Colonic mucosa (tissue), 4 donors: ENCODE measurements at regions not wholly inside any gene's neighbourhood (a gene's known extent, or its start where the extent isn't known, plus 50 kb on each side); places are given as distances from the start of the nearest gene placed in this dataset.

ENCODE experiments used
- DNase-seq: peaks from one replicate; pipeline ENCODE4 v3.0.0-alpha.2; 2020
- H3K27ac ChIP-seq: fragments of 200-600 bp; one replicate; pipeline ENCODE4 v1.8.0; 2021
- H3K27me3 ChIP-seq: fragments of 200-600 bp; one replicate; pipeline ENCODE4 v1.8.0; 2021
- H3K36me3 ChIP-seq: fragments of 200-600 bp; one replicate; pipeline ENCODE4 v1.8.0; 2021
- H3K4me1 ChIP-seq: fragments of 200-600 bp; one replicate; pipeline ENCODE4 v1.8.0; 2021; ENCODE audit warnings: mild to moderate bottlenecking
- H3K4me3 ChIP-seq: fragments of 200-600 bp; one replicate; pipeline ENCODE4 v1.8.0; 2021
- H3K9ac ChIP-seq, 2 donors: one replicate each; pipeline ENCODE4 v1.7.0; 2013; ENCODE audit warnings: control low read depth in 2 of 2, low read depth in 2 of 2, low read length in 2 of 2
- H3K9me3 ChIP-seq: fragments of 200-600 bp; one replicate; pipeline ENCODE4 v1.8.0; 2021
- CTCF ChIP-seq: fragments of 200-600 bp; IDR thresholded peaks from one replicate; pipeline ENCODE4 v1.8.0; 2022; ENCODE audit warnings: antibody characterized with exemption, mild to moderate bottlenecking
- intact Hi-C: fragments of 100-400 bp; cut with DNase I; formaldehyde crosslinking; loops from one replicate; pipeline ENCODE4 v1.14.1; 2022
- donor health status: healthy.
- donor health status: DM: no; HTN: no; CAD: no.
- donor health status: DM: no; HTN: no; CAD: no.

GRCh38 chr18:73514449-73514848 is 633.2 kb downstream of the FBXO15 start:
- no peak overlapping the region for H3K9ac ChIP-seq
- H3K4me3 ChIP-seq = no peak overlapping the region
- H3K27ac ChIP-seq = no peak overlapping the region
- no peaks in the 10 kb centered on the region for H3K4me1 ChIP-seq
- TF ChIP-seq CTCF = no peak
- H3K27me3 ChIP-seq = no peaks in the 10 kb centered on the region
- intact Hi-C loops = no loop called here
- H3K9me3 ChIP-seq = no peaks in the 10 kb centered on the region
- DNase-seq = no peak
- no peaks in the 10 kb centered on the region for H3K36me3 ChIP-seq

GRCh38 chr18:73511771-73512503 is 635.7 kb downstream of the FBXO15 start:
- no peak for DNase-seq
- no peak overlapping the region for H3K4me3 ChIP-seq

GRCh38 chr18:73509460-73509859 is 638.2 kb downstream of the FBXO15 start:
- intact Hi-C loops = no loop called here
- no peak for DNase-seq

More at GRCh38 chr18:73511771-73512503, 635.7 kb downstream of the FBXO15 start:
- H3K36me3 ChIP-seq = no peaks in the 10 kb centered on the region
- no peak overlapping the region for H3K9ac ChIP-seq
- intact Hi-C loops = no loop called here
- no peak for TF ChIP-seq CTCF
- H3K9me3 ChIP-seq = no peaks in the 10 kb centered on the region
- H3K27ac ChIP-seq = no peak overlapping the region
- no peaks in the 10 kb centered on the region for H3K27me3 ChIP-seq
- H3K4me1 ChIP-seq = no peaks in the 10 kb centered on the region

GRCh38 chr18:73503326-73503725 is 635.5 kb upstream of the NETO1 start:
- no peaks in the 10 kb centered on the region for H3K9me3 ChIP-seq
- no peak for TF ChIP-seq CTCF
- H3K4me3 ChIP-seq = no peak overlapping the region
- H3K4me1 ChIP-seq = no peaks in the 10 kb centered on the region
- intact Hi-C loops = no loop called here
- H3K27ac ChIP-seq = no peak overlapping the region
- no peak for DNase-seq
- no peaks in the 10 kb centered on the region for H3K36me3 ChIP-seq
- H3K9ac ChIP-seq = no peak overlapping the region
- H3K27me3 ChIP-seq = no peaks in the 10 kb centered on the region

More at GRCh38 chr18:73509460-73509859, 638.2 kb downstream of the FBXO15 start:
- Histone ChIP-seq H3K9me3 (no peaks in the 10 kb centered on the region), H3K27me3 (no peaks in the 10 kb centered on the region), H3K27ac (no peak overlapping the region), H3K36me3 (no peaks in the 10 kb centered on the region), H3K9ac (no peak overlapping the region), H3K4me1 (no peaks in the 10 kb centered on the region), H3K4me3 (no peak overlapping the region)
- no peak for TF ChIP-seq CTCF

GRCh38 chr18:73487966-73488365 is 620.2 kb upstream of the NETO1 start:
- no peak for TF ChIP-seq CTCF
- no peak overlapping the region for H3K9ac ChIP-seq

More at GRCh38 chr18:73487966-73488365, 620.2 kb upstream of the NETO1 start:
- Histone ChIP-seq H3K27ac (no peak overlapping the region), H3K4me3 (no peak overlapping the region), H3K4me1 (no peaks in the 10 kb centered on the region), H3K27me3 (no peaks in the 10 kb centered on the region), H3K36me3 (no peaks in the 10 kb centered on the region), H3K9me3 (no peaks in the 10 kb centered on the region)
- no peak for DNase-seq
- intact Hi-C loops = no loop called here
